ENCODE measurements at regions not wholly inside any gene's neighbourhood (a gene's known extent, or its start where the extent isn't known, plus 50 kb on each side); places are given as distances from the start of the nearest gene placed in this dataset.

DNA sequence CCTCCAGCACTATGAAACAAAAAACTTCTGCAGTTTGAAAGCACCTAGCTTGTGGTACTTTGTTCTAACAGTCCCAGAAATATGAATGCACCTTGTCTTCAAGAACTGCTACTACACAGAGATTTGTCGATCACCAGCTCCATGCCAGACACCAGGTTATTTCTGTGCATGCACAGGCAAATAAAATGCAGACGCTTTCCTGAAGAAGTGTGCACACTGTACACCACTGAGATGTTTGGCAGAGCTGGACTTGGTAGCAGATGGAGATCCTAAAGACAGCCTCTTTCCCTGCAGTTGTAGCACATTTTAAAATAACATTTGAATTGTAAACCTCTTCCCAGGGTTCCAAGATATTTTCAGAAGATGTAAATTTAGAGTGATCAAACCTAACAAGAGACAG, 730.0 kb downstream of the MTRR start:
- DNase-seq (ENCODE audit: insufficient read length, low spot score) (no peak), FAIRE-seq (no peak)

- no peak for FAIRE-seq
- no peak for DNase-seq (ENCODE audit: insufficient read length, low spot score)
Observed at GRCh38 chr5:8600843-8601242, 731.9 kb downstream of the MTRR start.

DNA sequence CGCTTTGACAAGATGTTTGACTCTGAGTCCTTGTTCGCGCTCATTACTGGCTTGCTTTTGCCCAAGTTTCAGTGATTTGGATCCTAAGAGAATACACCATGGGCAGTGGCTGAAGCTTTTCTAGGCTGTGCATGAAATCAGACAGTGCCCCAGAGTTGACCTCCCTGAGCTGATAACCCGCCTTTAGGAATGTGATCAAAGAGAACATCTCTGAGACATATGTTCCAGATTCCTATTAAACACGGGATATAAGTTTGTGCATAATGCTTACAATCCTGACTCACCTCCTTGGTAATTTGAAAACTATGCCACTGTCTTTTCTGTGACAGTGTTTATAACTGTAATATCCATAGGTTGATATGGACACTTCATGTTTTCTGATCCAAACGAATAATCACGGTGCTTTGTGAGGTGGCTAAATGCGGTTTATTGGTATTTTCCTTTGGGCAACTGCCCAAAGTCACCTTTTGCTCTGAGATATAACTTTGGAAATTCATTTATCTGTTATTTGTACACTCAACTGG, 732.9 kb downstream of the MTRR start:
- no peak for DNase-seq (ENCODE audit: insufficient read length, low spot score)
- no peak for FAIRE-seq

DNA sequence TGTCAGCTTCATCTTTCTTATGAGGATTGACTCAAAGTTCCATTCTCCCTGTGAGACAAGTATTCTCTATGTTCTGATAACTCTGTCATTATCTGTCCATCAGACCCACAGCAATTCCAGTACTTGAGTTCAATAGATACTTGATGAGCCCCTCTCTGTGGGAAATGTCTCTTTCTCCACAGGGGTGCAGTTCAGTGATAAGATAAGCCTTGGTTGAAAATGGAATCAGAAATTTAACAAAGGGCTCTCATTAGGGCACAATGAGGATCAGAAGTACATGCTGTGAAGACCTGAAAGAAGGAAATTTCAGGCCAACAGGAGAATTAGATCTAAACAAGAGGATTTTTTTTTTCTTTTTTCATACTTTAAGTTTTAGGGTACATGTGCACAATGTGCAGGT, 737.3 kb downstream of the MTRR start:
- DNase-seq (ENCODE audit: insufficient read length, low spot score), result no peak
- FAIRE-seq, result no peak

DNA sequence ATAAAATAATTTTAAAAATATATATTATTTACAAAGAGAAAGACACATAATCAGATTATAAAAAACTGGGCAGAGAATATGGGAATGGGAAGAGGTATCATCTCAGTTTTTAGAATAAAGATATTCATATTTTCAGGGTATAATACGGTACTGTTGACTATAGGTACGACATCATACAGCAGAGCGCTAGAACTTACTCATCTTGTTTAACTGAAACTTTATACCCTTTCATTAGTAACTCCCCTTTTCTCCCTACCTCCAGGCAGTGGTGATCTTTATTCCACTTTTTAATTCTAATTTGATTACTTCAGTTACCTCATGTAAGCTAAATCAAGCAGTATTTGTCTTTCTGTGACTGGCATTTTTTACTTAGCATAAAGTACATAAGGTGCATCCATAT, 742.1 kb downstream of the MTRR start:
- FAIRE-seq (no peak), DNase-seq (ENCODE audit: insufficient read length, low spot score) (no peak)

DNA sequence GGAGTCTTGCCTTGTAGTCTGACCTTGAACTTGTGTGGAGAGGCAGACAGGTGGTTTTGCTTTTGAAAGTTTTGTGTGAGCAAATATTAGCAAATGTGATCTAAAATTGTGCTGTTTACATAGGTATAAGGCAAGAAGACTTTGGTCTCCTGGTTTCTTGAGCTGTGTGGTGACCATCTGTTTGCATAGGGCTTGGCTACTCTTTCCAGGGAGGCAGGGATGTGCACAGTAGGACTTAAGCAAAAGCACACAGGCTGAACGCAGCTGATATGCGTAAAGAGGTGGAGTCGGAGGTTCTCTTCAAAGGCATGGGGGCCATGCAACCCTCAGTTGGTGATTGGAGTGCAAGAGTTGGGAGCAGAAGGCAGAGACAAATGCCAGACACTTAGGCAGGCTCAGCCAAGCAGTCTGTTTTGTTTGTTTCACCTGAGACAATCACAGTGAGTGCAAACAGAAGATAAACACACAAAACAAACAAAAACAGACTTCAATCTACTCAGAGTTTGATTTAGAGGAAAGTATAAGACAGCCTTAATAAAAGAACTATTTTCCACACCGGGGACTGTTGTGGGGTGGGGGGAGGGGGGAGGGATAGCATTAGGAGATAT, 744.2 kb downstream of the MTRR start:
- DNase-seq (ENCODE audit: insufficient read length, low spot score) (no peak), FAIRE-seq (no peak)

DNA sequence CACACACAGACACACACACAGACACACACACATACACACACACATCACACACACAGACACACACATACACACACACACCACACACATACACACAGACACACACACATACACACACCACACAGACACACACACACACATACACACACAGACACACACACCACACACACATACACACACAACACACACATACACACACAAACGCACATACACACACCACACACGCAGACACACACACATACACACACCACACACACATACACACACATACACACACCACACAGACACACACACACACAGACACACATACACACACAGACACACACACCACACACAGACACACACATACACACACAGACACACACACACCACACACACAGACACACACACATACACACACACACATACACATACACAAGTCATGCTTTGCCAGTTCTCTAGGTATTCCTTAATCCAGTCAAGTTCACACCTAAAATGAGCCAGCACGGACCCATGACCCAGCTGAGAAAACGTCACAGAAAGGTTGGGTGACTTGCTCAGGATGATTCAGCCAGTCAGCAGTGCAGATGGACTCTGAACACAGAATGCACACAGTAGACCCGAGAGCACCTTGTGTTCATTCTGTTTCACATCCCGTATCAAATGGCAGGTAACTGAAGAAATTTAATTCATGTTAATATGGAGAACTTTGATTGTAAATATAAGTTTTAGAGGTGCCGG, 746.4 kb downstream of the MTRR start:
- FAIRE-seq, result peak; percentile 100
- no peak for DNase-seq (ENCODE audit: insufficient read length, low spot score)

GRCh38 chr5:8628521-8628920, 759.6 kb downstream of the MTRR start:
- DNase-seq (ENCODE audit: insufficient read length, low spot score) (no peak), FAIRE-seq (no peak)

DNA sequence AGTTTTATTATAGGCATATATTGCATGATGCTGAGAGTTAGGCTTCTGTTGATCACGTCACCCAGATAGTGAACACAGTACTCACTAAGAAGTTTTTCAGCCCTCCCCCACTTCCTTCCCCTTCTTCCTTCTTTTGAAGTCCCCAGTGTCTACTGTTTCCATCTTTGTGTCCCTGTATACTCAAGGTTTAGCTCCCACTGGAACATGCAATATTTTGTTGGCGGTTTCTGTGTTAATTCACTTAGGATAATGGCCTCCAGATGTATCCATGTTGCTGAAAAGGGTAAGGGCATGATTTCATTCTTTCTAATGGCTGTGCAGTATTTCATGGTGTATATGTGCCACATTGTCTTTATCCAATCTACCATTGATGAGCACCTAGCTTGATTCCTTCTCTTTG, 764.3 kb downstream of the MTRR start:
- FAIRE-seq, result peak; percentile 79

DNA sequence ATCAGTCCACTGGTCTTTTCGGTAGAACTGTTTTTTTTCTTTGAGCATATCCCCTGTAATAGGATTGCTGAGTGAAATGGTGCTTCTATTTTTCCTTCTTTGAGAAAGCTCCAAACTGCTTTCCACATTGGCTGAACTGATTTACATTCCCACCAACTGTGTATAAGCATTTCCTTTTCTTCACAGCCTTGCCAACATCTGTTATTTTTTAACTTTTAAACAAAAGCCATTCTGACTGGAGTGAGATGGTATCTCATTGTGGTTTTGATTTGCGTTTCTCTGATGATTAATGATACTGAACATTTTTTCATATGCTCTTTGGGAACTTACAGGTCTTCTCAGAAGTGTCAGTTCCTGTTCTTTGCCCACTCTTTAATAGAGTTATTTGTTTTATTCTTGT, 764.7 kb downstream of the MTRR start:
- FAIRE-seq (no peak), DNase-seq (ENCODE audit: insufficient read length, low spot score) (no peak)

More for the DNA sequence above, 764.3 kb downstream of the MTRR start:
- DNase-seq (ENCODE audit: insufficient read length, low spot score), result no peak

GRCh38 chr5:8634219-8634618, 765.3 kb downstream of the MTRR start:
- FAIRE-seq (no peak), DNase-seq (ENCODE audit: insufficient read length, low spot score) (no peak)

DNA sequence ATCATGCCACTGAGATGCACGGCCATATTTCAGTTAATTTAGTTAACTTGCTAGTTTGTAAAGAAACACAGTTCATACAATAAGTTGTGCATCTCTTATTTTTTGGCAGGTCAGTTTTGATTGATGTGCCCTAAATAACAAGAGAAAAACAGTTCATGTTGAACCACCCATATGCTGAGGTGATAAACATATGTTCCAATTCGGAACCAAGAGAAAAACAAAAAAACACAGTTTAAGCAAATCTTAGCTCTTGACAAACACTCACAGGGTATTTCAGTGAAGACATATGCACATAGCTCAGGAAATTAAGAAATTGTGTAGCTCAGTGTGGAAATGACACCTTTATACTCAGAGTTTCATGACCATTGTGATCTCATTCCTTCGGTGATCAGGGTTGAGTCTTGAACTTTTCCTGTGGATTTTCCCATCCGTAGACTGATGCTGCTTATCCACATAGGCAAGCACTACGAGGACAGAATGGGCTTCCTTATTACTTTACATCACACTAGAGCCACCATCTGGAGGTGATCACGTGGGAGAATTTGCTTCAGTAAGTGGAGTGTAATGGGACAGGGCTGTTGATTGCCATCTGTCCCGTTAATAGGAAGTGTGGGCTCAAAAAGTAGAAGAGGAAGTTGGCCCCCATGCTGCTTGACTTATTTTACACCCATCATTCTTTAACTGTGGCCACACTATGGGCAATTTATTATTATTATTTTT, 773.0 kb downstream of the MTRR start:
- no peak for DNase-seq (ENCODE audit: insufficient read length, low spot score)

DNA sequence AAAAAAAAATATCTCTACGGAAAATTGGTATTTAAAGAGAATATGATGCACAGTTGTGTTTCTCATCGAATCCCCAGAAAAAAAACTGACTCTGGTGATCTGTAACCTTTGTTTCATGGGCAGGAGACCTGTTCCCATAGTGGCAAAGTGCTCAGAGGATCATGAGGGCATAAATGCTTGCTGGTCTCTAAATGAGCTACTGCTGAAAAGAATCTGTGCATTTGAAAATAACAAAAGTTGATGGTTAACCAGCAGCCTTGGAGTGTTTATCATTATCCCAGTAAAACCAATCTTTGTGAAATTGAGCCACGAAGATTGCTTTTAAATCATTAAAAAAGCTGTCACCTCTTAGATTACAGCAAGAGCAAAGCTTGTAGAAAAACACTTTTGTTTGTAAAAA, 775.4 kb downstream of the MTRR start:
- DNase-seq (ENCODE audit: insufficient read length, low spot score) (no peak), FAIRE-seq (no peak)

More for the DNA sequence above, 773.0 kb downstream of the MTRR start:
- FAIRE-seq, result peak; percentile 23

DNA sequence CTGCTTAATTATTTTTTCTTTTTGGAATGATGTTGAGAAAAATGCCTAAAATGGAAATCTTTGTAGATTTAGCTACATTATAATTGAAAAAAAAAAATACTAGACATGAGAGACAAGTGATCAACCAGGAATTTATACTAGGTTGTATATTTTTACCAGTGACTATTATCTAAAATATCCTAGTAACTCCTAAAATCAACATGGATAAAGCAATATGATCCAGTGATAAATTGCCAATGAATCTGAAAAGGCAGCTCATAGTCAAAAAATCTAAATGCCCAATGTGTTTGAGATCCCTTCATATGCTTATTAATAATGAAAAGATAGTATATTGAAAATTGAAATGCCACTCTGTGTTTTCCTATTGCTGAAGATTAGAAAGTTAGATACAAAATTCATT, 778.2 kb downstream of the MTRR start:
- DNase-seq (ENCODE audit: insufficient read length, low spot score), result no peak
- no peak for FAIRE-seq

DNA sequence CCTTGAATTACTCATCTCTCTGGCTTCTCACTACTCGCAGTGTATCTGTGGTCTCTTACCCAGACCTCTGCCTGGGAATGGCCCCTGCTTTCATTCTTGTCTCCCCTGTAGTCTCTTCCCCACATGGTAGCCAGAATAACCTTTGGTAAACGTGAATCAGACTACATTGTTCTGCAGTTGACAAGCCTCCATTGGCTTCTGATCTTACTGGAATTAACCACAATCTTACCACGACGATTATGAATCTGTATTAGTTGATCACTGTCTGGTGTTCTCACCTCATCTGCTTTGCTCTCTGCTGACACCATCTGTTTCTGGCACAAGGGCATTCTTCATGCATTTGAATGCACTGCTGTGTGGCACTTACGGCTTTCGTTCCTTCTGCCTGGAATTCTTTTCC, 781.2 kb downstream of the MTRR start:
- DNase-seq (ENCODE audit: insufficient read length, low spot score) (no peak), FAIRE-seq (no peak)

GRCh38 chr5:8660133-8660893, 791.4 kb downstream of the MTRR start:
- DNase-seq (ENCODE audit: insufficient read length, low spot score) (no peak), FAIRE-seq (no peak)

- FAIRE-seq, result no peak
- no peak for DNase-seq (ENCODE audit: insufficient read length, low spot score)
Observed at GRCh38 chr5:8663374-8663773, 794.4 kb downstream of the MTRR start.

DNA sequence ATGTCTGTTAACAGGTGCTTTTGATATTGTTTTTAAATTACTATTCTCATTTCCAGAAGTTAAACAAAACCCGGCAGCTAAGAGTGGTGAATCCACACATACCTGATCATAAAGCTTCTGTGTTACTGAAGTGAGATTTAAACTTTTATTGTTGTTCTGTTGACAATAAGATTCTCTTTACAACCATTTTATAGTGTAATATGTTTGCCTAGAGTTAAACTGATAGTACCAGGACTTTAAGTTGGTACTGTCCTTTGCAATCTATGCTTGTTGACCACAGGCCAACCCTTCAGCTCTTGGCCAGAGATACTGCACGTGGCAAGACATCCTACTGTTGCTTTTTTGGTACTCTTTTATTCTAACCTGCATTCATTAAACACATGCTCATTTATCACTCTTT, 806.2 kb downstream of the MTRR start:
- DNase-seq (ENCODE audit: insufficient read length, low spot score) (no peak), FAIRE-seq (no peak)

DNA sequence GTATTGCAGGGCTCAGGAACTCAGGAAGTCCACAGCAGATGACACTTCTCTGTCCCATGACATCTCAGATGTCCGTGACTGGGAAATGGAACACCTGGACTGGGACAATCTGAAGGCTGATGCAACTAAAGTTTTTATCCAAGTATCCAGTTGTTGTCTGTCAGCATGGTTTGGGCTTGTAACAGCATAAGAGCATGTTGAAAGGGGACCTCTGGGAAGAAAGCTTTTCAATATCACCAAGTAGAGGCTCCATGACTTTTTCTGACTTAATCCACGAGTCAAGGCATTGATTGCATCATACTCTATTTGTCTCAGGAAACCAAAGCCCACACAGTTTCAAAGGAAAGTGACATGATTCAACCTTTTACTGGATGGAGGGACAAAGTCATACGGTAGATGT, 807.7 kb downstream of the MTRR start:
- DNase-seq (ENCODE audit: insufficient read length, low spot score), result no peak
- FAIRE-seq, result no peak

DNA sequence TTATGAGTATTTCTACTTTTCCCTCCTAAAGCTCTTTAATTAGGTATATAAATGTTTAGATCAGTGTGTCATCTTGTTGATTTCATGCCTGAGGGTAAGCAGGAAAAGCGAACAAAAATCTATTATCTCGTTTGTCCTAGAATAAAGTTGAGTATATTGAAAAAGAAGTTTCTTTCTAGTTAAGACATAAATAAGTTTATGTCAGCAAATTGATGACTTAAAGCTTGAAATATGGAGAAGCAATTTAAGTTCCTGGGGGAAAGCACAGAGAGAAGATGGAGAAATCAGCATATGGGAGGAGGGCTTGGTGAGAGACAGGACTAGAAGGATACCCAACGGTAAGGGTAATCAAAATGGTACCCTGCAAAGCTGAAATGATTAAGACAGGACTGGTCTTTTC, 813.4 kb downstream of the MTRR start:
- FAIRE-seq (no peak), DNase-seq (ENCODE audit: insufficient read length, low spot score) (no peak)

DNA sequence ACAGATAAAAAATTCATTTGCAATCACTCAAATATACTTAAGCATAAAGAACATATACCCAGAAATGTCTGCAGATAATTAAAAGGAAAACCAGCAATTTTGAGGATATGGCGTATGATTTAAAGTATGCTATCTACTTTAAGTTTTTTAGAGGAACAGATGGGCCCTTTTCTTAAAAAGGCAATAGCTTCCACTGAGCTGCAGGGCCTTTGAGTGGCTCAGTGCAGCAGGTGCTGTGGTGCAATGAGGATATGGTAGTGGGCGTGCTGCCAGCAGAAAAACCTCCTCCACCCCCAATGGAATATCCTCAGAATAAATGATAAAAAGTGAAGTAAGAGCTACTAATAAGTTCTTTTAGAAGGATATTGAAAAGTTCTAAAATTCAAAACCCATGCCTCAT, 814.5 kb downstream of the MTRR start:
- FAIRE-seq (no peak), DNase-seq (ENCODE audit: insufficient read length, low spot score) (no peak)

Data from HTR-8/SVneo (cell line).